ENCODE measurements at regions not wholly inside any gene's neighbourhood (a gene's known extent, or its start where the extent isn't known, plus 50 kb on each side); places are given as distances from the start of the nearest gene placed in this dataset.

DNA sequence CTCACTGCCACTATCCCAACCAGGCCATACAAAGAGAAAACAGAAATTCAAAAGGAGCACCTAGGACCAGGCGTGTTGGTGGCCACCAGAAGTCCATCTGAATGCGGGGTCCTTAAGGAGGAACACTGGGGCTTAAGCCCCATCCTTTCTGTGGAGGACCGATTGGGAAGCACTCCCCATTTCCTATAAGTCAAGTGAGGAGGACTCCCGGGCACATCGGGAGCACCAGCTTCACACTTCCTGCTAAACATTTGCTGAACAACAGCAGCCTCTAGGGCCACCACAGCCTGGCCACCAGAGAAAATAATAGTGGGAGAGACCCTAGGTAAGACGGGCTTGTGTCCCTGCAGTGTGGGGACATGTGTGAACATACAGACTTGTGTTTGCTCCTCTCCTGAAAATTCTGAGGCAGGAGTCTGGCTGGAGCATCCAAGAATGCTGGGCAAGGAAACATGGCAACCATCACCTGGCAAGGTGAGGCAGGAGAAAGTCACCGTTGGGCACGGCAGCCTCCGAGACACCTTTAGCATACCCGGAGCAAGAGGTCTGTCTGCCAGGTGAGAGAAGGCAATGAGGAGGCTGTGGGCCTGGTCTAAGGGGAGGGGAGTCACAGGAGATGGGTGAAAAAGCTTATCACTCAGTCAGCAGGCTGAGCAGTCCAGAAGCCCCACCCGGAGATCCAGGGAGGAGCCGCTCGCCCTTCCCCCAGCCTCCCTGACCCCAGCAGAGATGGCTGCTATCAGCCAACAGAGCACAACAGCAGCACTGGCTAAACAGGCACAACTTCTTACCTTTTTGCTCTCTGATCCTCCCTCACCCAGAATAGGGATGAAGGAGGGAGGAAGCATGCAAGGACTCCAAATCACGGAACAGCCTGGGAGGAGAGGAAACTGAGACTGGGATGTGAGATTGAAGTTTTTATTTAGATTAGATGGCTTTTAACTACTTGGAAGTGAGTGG, 282.3 kb downstream of the EIPR1 start:
- Histone ChIP-seq H3K9me3 (peaks cover 0 to 5% (median under 1%) of the 10 kb centered on the region in 8 donors), H3K36me3 (no peaks in the 10 kb centered on the region), H3K27ac (no peak overlapping the region), H3K4me1 (no peaks in the 10 kb centered on the region), H3K4me3 (no peak overlapping the region), H3K27me3 (replicated peaks in 1 of 7) (peaks cover 0 to 31% (median 0%) of the 10 kb centered on the region in 7 donors)
- peak; percentile 46 for DNase-seq
- WGBS, 5 donors = 71 to 84% (median 81%) methylated on average over 13 to 14 of the region's 14 CpGs
- no peak for TF ChIP-seq POLR2AphosphoS5 (IDR thresholded peaks at IDR 0.05)
- no peak for TF ChIP-seq POLR2A (IDR thresholded peaks at IDR 0.05)
- intact Hi-C loops (cut with DNase I; ENCODE audit: low total_unique reads) = no loop called here

DNA sequence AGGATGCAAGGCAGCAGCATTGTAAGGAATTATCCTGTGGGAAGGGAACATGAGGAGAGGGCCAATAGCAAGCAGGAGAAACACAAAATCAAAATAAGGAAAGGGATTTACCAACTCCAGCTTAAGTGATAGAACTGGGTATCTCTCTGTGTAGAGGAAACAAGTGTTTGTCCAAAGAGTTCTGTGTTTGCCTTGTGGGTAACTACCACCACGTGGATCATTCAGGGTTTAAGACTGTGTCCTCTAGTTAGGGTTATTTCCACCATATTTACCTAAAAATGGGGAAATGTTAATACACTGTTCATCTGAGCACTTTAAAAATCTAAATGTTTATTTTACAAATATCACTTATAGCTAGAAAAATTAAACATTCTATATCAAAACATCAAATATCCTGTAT, 283.3 kb downstream of the EIPR1 start:
- H3K9me3 ChIP-seq = peaks cover 0 to 15% (median 9%) of the 10 kb centered on the region in 8 donors
- intact Hi-C loops (cut with DNase I; ENCODE audit: low total_unique reads) = no loop called here
- H3K36me3 ChIP-seq = no peaks in the 10 kb centered on the region
- peaks cover 0 to 31% (median 0%) of the 10 kb centered on the region in 7 donors for H3K27me3 ChIP-seq (replicated peaks in 1 of 7)
- DNase-seq = no peak
- TF ChIP-seq, protein P1, sequence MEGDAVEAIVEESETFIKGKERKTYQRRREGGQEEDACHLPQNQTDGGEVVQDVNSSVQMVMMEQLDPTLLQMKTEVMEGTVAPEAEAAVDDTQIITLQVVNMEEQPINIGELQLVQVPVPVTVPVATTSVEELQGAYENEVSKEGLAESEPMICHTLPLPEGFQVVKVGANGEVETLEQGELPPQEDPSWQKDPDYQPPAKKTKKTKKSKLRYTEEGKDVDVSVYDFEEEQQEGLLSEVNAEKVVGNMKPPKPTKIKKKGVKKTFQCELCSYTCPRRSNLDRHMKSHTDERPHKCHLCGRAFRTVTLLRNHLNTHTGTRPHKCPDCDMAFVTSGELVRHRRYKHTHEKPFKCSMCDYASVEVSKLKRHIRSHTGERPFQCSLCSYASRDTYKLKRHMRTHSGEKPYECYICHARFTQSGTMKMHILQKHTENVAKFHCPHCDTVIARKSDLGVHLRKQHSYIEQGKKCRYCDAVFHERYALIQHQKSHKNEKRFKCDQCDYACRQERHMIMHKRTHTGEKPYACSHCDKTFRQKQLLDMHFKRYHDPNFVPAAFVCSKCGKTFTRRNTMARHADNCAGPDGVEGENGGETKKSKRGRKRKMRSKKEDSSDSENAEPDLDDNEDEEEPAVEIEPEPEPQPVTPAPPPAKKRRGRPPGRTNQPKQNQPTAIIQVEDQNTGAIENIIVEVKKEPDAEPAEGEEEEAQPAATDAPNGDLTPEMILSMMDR (IDR thresholded peaks at IDR 0.05 in 8 of 11, conservative IDR thresholded peaks at IDR 0.05 in 3 of 11) = no peak
- TF ChIP-seq POLR2AphosphoS5 (IDR thresholded peaks at IDR 0.05) = no peak
- no peak for TF ChIP-seq POLR2A (IDR thresholded peaks at IDR 0.05)
- 40 to 81% (median 62%) methylated on average over 1 of the region's 1 CpG for WGBS, 5 donors
- no peak overlapping the region for H3K4me3 ChIP-seq
- no peak overlapping the region for H3K27ac ChIP-seq
- no peaks in the 10 kb centered on the region for H3K4me1 ChIP-seq

DNA sequence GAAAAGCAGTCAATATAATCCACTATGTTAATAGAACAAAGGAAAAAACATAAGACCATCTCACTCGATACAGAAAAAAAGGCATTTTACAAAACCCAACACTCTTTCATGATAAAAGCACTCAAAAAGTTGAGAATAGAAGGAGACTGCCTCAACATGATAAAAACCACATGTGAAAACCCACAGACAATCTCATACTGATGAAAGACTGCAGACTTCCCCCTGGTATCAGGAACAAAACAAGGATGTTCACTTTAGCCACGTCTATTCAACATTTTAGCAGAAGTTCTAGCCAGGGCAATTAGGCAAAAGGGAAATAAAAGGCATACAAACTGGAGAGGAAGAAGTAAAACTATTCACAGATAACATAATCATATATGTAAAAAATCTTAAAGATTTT, 285.9 kb downstream of the EIPR1 start:
- peaks cover 0 to 8% (median 0%) of the 10 kb centered on the region in 7 donors for H3K27me3 ChIP-seq (replicated peaks in 1 of 7)
- intact Hi-C loops (cut with DNase I; ENCODE audit: low total_unique reads) = no loop called here
- peak overlapping the region in 1 of 8 donors; percentile 53 for H3K27ac ChIP-seq
- H3K4me1 ChIP-seq = no peaks in the 10 kb centered on the region
- H3K4me3 ChIP-seq = no peak overlapping the region
- H3K36me3 ChIP-seq = no peaks in the 10 kb centered on the region
- WGBS, 5 donors = 25 to 41% (median 37%) methylated on average over 2 of the region's 2 CpGs
- H3K9me3 ChIP-seq = peaks cover 0 to 30% (median 28%) of the 10 kb centered on the region in 8 donors
- TF ChIP-seq POLR2AphosphoS5 (IDR thresholded peaks at IDR 0.05) (no peak), POLR2A (IDR thresholded peaks at IDR 0.05) (no peak)
- TF ChIP-seq, protein P1 (IDR thresholded peaks at IDR 0.05 in 8 of 11, conservative IDR thresholded peaks at IDR 0.05 in 3 of 11) = no peak
- DNase-seq = no peak

DNA sequence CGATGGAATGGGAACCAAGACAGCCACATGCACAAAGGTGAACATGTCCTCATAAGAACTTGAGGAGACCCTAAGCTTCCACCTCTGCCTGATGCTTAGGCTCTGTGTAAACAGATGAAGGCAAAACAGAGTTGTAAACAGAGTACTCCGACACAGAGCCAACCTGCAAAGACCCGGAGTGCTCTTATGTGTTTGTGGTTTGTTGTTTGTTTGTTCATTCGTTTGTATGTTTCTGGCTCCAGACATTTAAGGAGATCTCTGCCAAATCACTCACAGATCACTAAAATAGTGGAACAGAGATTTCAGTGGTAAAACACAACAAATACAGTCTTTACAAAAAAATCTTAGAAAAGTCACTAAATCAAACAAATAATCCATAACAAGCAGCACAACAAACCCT, 294.9 kb downstream of the EIPR1 start:
- TF ChIP-seq POLR2A (IDR thresholded peaks at IDR 0.05) = no peak
- no peak for DNase-seq
- Histone ChIP-seq H3K36me3 (no peaks in the 10 kb centered on the region), H3K4me1 (peaks cover 0 to 5% (median under 1%) of the 10 kb centered on the region in 6 donors), H3K4me3 (no peak overlapping the region), H3K27me3 (replicated peaks in 1 of 7) (no peaks in the 10 kb centered on the region), H3K9me3 (peaks cover 0 to 9% (median 0%) of the 10 kb centered on the region in 8 donors), H3K27ac (no peak overlapping the region)
- 78 to 88% (median 85%) methylated on average over 4 of the region's 4 CpGs for WGBS, 5 donors
- intact Hi-C loops (cut with DNase I; ENCODE audit: low total_unique reads) = no loop called here

Data from spleen (tissue), 11 donors.